ENCODE measurements at regions not wholly inside any gene's neighbourhood (a gene's known extent, or its start where the extent isn't known, plus 50 kb on each side); places are given as distances from the start of the nearest gene placed in this dataset.
"Not testable (repeated sequence)": the region's sequence is repeated elsewhere in the genome, so short reads cannot be mapped to it uniquely, and the experiment has no call there.

GRCh38 chr2:7693246-7694075 is 776.2 kb downstream of the RNF144A start:
- DNase-seq: no peak

- no peak for DNase-seq
These were observed 777.1 kb downstream of the RNF144A start for GRCh38 chr2:7694076-7694985.

GRCh38 chr2:7696556-7696955 is 779.3 kb downstream of the RNF144A start:
- not testable (repeated sequence) for DNase-seq

GRCh38 chr2:7697052-7697451 is 779.8 kb downstream of the RNF144A start:
- DNase-seq: no peak

GRCh38 chr2:7701791-7702190 is 784.6 kb downstream of the RNF144A start:
- DNase-seq: no peak

- DNase-seq: no peak
These were observed 785.8 kb downstream of the RNF144A start for GRCh38 chr2:7703048-7703447.

- DNase-seq: no peak
These were observed 786.4 kb downstream of the RNF144A start for GRCh38 chr2:7703543-7704144.

GRCh38 chr2:7704296-7704865 is 787.2 kb downstream of the RNF144A start:
- DNase-seq: no peak

GRCh38 chr2:7706791-7707190 is 789.6 kb downstream of the RNF144A start:
- DNase-seq: no peak

- no peak for DNase-seq
These were observed 790.5 kb downstream of the RNF144A start for GRCh38 chr2:7707723-7708122.

GRCh38 chr2:7709907-7710306 is 792.7 kb downstream of the RNF144A start:
- no peak for DNase-seq

- DNase-seq: no peak
These were observed 794.0 kb downstream of the RNF144A start for GRCh38 chr2:7711167-7711566.

GRCh38 chr2:7719876-7720275 is 802.7 kb downstream of the RNF144A start:
- no peak for DNase-seq

- DNase-seq: no peak
These were observed 804.3 kb downstream of the RNF144A start for GRCh38 chr2:7721413-7721995.

- no peak for DNase-seq
These were observed 805.1 kb downstream of the RNF144A start for GRCh38 chr2:7722212-7722910.

- no peak for DNase-seq
These were observed 807.1 kb downstream of the RNF144A start for GRCh38 chr2:7724336-7724735.

- DNase-seq: no peak
These were observed 808.1 kb downstream of the RNF144A start for GRCh38 chr2:7725171-7725849.

GRCh38 chr2:7725850-7726242 is 808.6 kb downstream of the RNF144A start:
- no peak for DNase-seq

- no peak for DNase-seq
These were observed 809.8 kb downstream of the RNF144A start for GRCh38 chr2:7726989-7727388.

- no peak for DNase-seq
These were observed 811.2 kb downstream of the RNF144A start for GRCh38 chr2:7728388-7728787.

- no peak for DNase-seq
These were observed 813.2 kb downstream of the RNF144A start for GRCh38 chr2:7730449-7730848.

Data from activated T-cell treated with anti-CD3 and anti-CD28 coated beads, Interleukin-2, amount 50 U/mL, for 1 hour (primary cell).